GM12892 (cell line): ENCODE measurements at regions not wholly inside any gene's neighbourhood (a gene's known extent, or its start where the extent isn't known, plus 50 kb on each side); places are given as distances from the start of the nearest gene placed in this dataset.

ENCODE experiments used
- DNase-seq: peaks from one replicate; pipeline ENCODE4 v3.0.0; 2011; ENCODE audit not compliant: insufficient read length
- FAIRE-seq: peaks from 2 replicates; lab custom pipeline; 2011; peaks lifted over from hg19 to GRCh38; lab: Jason Lieb, UNC
- POLR2A ChIP-seq: IDR thresholded peaks from 2 replicates; pipeline ENCODE4 v1.6.1; 2011; ENCODE audit warnings: low read depth, low read length, control low read depth
- POLR2AphosphoS5 ChIP-seq: IDR thresholded peaks from 2 replicates; pipeline ENCODE4 v1.6.1; 2011; ENCODE audit warnings: low read depth, low read length, control low read depth
- TAF1 ChIP-seq: IDR thresholded peaks from 2 replicates; pipeline ENCODE4 v1.6.1; 2011; ENCODE audit warnings: low read depth, mild to moderate bottlenecking, control low read depth, low read length, borderline replicate concordance

DNA sequence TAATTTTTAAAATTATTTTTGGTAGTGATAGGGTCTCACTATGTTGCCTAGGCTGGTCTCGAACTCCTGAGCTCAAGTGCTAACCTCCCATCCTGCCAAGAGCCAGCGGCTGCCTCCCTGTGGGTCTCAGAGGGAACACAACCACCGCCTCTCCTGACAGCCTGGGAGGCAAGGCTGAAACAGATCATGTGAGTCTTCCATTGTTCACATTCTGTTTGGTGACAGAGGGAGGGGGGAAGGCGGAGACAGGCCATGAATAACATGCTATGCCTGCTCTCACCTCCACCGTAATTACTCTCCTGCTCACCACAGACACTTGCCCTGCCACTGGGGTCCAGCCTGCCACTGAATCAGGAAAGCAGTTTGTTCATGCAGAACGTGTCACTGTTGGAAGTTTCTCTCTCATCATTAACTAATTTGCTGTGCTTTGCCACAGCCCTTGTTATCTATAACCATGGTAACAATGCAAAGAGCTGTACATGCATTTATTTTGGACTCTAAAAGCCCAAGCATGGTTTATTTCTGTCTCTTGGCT lies 78.4 kb upstream of the RASGRF1 start:
- DNase-seq (no peak), FAIRE-seq (no peak)
- no peak for TF ChIP-seq POLR2A
- TF ChIP-seq TAF1, result no peak
- TF ChIP-seq POLR2AphosphoS5, result no peak

DNA sequence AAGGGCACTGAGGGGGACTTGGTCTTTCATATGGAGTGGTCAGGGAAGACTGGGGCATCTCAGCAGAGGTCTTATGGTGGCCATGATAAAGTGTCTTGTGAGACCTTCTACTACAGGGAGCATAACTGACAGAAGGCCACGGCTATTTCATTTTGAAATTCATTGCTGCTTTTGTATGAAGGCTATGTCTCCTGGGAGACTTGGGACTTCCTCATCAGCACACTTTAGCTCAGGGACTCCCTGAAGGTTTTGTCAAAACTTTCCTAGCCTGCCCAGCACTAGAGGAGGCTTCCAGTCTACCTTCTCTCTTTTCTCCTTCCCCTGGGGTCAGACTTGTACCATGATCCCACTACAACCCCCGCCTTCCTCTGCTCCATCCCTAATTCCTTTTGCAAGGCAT lies 77.2 kb upstream of the RASGRF1 start:
- TF ChIP-seq POLR2AphosphoS5, result no peak
- TF ChIP-seq TAF1, result no peak
- TF ChIP-seq POLR2A, result no peak
- FAIRE-seq (no peak), DNase-seq (no peak)

DNA sequence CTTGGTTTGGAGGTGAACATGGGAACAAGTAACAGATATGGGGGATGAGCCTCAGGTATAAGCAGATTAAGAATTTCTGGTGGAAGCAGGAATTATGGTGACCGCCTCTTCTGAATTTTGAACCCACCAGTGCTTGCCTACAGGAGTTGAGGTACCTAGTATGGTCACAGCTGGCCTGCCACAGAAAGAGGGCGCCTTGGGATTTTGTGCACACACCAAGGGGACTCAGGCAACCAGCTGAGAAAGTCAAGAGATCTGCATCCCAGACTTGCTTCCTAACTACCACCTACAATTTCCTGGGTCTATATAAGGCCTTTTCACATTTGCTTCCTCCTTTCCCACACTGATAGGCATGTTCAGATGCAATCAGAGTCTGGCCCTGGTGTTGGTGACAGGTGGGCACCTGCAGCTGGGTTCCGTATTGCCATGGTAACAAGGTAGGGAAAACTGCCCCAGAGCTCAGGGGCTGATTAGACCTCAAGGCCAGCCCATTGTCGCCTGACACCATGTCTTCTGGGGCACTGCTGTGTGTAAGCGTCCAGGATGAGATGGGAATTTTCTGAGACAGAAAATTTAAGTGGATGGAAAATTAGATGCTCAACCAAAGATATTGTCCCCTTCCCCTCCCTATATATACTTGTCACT lies 75.9 kb upstream of the RASGRF1 start:
- FAIRE-seq, result no peak
- no peak for DNase-seq
- TF ChIP-seq POLR2AphosphoS5 (no peak), POLR2A (no peak), TAF1 (no peak)

DNA sequence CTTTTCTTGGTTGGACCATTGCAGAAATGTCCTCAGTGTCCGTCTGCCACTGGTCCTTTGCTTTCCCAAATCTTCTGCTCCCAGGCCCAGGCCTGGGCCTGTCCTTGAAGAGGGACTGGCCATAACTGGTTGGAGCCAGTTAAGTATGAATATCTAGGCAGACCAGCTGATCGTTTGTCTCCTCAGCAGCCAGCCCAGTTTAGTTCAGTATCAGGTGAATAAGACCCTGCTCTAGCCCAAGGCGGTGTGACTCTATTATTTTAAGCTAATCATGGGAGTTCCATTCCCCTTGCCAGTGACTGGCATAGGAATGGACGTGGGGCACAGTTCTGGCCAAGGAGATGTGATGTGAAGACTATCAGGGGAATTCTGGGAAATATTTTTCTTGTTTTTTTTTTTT lies 73.9 kb upstream of the RASGRF1 start:
- no peak for DNase-seq
- FAIRE-seq, result no peak
- TF ChIP-seq POLR2AphosphoS5 (no peak), TAF1 (no peak), POLR2A (no peak)

DNA sequence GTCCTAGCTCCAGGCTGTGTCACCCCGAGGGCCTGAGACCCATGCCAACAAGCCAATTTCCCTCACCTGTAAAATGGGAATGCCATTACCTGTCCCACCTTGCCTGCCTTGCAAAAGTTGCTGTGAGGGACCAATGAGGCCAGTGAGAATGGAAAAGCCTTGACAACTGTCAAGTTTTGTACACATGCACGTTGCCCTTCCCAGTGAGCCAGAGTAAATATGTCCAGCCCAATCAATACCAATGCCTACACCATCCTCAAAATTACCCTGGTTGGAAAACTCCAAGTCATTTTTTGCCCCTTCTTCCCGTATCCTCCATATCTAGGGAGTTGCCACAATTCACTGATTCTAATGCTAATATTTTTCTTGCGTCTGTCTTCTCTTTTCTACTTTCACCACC lies 73.5 kb upstream of the RASGRF1 start:
- DNase-seq (no peak), FAIRE-seq (no peak)
- TF ChIP-seq POLR2AphosphoS5 (no peak), POLR2A (no peak), TAF1 (no peak)

DNA sequence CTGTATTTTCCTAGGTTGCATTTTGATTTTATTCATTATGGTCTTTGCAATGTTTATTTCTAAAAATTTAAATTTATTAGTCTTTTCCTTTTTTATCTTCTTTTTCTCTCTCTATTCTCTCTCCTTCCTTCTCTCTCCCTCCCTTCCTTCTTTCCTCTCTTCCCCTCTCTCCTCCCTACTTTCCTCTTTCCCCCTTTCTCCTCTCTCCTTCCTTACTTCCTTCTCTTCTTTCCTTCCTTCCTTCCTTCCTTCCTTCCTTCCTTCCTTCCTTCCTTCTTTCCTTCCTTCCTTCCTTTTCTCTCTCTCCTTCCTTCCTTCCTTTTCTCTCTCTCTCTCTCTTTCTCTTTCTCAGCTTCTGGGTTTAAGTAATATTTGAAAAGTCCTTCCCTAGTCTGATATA lies 72.8 kb upstream of the RASGRF1 start:
- FAIRE-seq, result no peak
- no peak for DNase-seq
- TF ChIP-seq TAF1 (no peak), POLR2AphosphoS5 (no peak), POLR2A (no peak)

DNA sequence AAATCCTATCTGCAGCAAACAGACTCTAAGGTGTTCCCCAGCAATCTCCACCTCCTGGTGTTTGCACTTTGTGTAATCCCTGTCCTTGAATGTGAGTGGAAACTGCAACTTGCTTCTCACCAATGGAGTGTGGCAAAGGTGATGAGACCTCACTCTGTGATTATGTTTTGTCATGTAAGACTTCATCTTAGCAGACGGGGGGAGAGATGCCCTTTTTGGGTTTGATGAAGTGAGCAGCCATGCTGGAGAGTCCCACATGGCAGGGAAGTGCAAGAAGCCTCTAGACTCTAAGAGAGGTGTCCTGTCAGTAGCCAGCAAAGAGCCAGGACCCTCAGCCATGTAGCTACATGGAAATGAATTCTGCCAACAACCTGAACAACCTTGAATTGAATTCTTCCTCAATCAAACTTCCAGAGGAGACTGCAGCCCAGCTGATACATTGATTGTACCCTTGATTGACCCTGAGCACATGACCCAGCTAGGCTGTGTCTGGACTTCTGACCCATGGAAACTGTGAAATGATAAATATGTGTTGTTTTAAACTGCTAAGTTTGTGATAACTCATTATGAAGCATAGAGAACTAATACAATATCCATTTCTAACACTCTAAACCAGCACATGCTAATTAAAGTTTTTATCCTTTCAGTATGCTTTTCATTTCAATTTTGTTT lies 71.4 kb upstream of the RASGRF1 start:
- TF ChIP-seq POLR2A, result no peak
- no peak for TF ChIP-seq TAF1
- no peak for TF ChIP-seq POLR2AphosphoS5
- DNase-seq (no peak), FAIRE-seq (no peak)

DNA sequence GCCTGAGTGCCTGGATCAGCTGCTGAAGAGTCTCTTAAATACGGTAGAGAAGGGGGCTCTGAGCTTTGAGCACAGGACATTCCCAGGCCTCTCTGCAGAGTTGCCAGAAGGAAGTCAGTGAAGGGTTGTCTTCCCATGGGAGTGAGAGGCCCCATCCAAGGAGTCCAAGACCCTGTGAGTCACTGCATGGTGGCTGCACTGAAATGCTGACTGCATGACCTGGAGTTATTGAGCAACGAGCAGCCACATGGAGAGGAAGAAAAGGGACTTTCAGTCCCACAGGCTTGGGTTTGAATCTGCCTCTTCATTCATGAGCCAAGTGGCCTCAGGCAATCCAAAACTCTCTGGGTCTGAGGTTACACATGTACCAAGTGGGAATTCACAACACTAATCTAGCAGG lies 69.6 kb upstream of the RASGRF1 start:
- no peak for DNase-seq
- TF ChIP-seq TAF1, result no peak
- TF ChIP-seq POLR2AphosphoS5, result no peak
- TF ChIP-seq POLR2A, result no peak
- FAIRE-seq, result no peak

DNA sequence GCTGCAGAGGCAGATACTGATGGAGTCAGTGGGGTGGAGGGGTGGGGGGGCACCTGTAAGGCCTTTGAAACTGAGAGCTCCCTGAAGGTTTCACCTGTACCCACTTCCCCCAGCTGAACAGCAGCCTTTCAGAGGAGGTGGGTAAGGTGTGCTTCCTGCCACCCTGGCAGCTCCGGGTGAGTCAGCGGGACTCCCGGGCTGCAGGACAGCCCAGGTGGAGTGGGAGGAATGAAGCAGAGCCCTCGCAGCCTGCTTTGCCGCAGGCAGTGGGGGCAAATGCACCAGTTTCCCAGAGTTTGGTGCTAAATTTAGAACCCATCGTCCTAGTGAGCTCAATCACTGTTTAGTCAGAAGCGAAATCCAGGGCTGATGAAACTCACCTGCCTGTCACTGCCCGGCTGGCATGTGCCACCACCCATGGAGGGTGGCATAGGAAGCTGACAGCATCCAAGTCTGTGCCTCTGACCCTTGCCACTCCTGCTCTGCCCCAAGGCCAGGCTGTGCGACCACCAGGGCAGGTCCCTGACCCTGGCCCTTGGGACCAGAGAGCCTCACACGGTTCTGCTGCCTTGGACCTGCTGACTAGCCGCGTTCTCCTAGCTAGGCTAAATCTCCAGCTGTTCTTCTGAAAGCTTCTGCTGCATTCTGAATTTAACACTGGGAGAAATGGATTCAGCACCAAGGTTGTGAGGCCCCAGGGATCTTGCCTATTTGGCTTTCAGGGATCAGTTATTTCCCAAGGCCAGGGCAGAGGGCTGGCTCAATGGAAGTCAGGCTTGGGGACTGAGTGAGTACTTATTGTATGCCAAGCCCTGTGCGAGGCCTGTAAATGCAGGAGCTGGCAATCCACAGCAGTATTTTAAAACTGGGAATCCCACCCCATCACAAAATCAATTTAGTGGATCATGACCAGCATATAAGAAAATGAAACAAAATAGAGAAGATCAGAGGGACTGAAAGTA lies 67.3 kb upstream of the RASGRF1 start:
- TF ChIP-seq POLR2AphosphoS5, result no peak
- TF ChIP-seq POLR2A, result no peak
- TF ChIP-seq TAF1, result no peak
- DNase-seq (no peak), FAIRE-seq (no peak)

DNA sequence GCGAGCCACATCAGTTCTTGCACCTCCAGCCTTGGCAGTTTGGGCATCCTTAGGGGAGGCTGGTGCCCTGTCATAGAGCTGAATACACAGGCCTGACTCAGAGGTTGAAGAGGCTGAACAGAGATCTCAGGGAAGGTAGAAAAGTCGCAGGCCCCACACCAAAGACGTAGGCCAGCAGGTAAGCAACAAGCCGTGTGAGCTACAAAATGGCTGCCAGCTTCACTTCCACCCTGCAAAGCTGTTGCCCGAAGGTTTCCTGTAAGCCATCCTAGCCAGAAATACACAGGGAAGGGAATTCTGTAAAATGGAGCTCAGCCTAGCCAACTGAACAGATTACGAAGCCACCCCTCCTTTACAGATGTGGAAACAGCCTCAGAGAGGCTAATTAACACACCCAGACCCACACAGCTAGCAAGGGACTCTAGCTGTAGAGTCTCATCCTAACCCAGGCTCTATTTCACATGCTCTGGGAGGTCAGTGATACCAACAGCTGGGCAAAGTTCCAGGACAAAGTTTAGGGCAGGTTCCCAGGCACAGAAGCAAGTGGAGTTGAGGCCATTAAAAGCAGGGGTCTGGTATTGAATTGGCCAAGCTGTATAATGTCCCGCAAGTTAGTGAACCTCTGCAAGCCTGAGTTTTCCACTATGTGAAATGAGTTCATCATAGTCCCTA lies 66.3 kb upstream of the RASGRF1 start:
- no peak for FAIRE-seq
- no peak for DNase-seq
- TF ChIP-seq POLR2A, result no peak
- no peak for TF ChIP-seq POLR2AphosphoS5
- no peak for TF ChIP-seq TAF1
